Astrocyte (in vitro differentiated cells and primary cell): ENCODE measurements at regions not wholly inside any gene's neighbourhood (a gene's known extent, or its start where the extent isn't known, plus 50 kb on each side); places are given as distances from the start of the nearest gene placed in this dataset.

Source experiments
- EZH2 ChIP-seq: IDR thresholded peaks from 2 replicates; pipeline ENCODE4 v1.6.1; 2012; ENCODE audit warnings: mild to moderate bottlenecking, low read length, inconsistent platforms; ENCODE audit not compliant: insufficient read depth
- TF ChIP-seq, protein P1 (sequence below): IDR thresholded peaks from 2 replicates; pipeline ENCODE4 v1.5.1; 2011; ENCODE audit warnings: low read depth, mild to moderate bottlenecking, inconsistent platforms, low read length, moderate library complexity; ENCODE audit not compliant: insufficient read depth

DNA sequence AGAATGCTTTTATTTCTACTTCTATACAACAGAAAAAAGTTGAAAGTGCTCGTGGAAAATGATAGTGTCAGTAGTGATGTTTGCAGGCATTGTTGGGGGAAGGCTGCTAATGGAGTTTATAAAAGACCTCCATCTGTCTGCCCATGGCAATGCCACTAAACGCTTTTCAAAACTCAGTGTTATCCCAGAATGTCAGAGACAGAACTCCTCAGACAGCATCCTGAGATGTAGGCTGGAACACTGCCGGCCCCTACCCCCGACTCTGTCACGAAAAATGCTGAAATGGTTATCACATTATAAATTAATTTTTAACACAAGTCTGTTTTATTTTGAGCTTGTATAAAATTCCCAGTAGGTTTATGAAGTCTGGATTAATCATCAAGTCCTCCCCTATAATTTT, 128.9 kb downstream of the HS3ST1 start:
- TF ChIP-seq, protein P1, sequence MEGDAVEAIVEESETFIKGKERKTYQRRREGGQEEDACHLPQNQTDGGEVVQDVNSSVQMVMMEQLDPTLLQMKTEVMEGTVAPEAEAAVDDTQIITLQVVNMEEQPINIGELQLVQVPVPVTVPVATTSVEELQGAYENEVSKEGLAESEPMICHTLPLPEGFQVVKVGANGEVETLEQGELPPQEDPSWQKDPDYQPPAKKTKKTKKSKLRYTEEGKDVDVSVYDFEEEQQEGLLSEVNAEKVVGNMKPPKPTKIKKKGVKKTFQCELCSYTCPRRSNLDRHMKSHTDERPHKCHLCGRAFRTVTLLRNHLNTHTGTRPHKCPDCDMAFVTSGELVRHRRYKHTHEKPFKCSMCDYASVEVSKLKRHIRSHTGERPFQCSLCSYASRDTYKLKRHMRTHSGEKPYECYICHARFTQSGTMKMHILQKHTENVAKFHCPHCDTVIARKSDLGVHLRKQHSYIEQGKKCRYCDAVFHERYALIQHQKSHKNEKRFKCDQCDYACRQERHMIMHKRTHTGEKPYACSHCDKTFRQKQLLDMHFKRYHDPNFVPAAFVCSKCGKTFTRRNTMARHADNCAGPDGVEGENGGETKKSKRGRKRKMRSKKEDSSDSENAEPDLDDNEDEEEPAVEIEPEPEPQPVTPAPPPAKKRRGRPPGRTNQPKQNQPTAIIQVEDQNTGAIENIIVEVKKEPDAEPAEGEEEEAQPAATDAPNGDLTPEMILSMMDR, result no peak
- TF ChIP-seq EZH2, result no peak
